ENCODE measurements at regions not wholly inside any gene's neighbourhood (a gene's known extent, or its start where the extent isn't known, plus 50 kb on each side); places are given as distances from the start of the nearest gene placed in this dataset.

- no peak for DNase-seq (ENCODE audit: low read depth)
Observed at GRCh38 chr15:58324533-58324932, 107.3 kb upstream of the LIPC start.

- DNase-seq (ENCODE audit: low read depth): no peak
Observed at GRCh38 chr15:58327958-58328357, 103.8 kb upstream of the LIPC start.

GRCh38 chr15:58329211-58329610 is 102.6 kb upstream of the LIPC start:
- no peak for DNase-seq (ENCODE audit: low read depth)

GRCh38 chr15:58329781-58330671 is 101.8 kb upstream of the LIPC start:
- DNase-seq (ENCODE audit: low read depth): no peak

GRCh38 chr15:58330741-58331559 is 100.8 kb upstream of the LIPC start:
- DNase-seq (ENCODE audit: low read depth): no peak

GRCh38 chr15:58331560-58331912 is 100.3 kb upstream of the LIPC start:
- no peak for DNase-seq (ENCODE audit: low read depth)

- peak; percentile 100 for DNase-seq (ENCODE audit: low read depth)
Observed at GRCh38 chr15:58331913-58332675, 99.7 kb upstream of the LIPC start.

- DNase-seq (ENCODE audit: low read depth): peak; percentile 8
Observed at GRCh38 chr15:58332676-58333400, 99.0 kb upstream of the LIPC start.

GRCh38 chr15:58334803-58335202 is 97.0 kb upstream of the LIPC start:
- no peak for DNase-seq (ENCODE audit: low read depth)

- DNase-seq (ENCODE audit: low read depth): no peak
Observed at GRCh38 chr15:58336161-58336560, 95.6 kb upstream of the LIPC start.

GRCh38 chr15:58340176-58340575 is 91.6 kb upstream of the LIPC start:
- DNase-seq (ENCODE audit: low read depth): peak; percentile 25

- DNase-seq (ENCODE audit: low read depth): no peak
Observed at GRCh38 chr15:58342508-58342907, 89.3 kb upstream of the LIPC start.

GRCh38 chr15:58344213-58345070 is 87.3 kb upstream of the LIPC start:
- DNase-seq (ENCODE audit: low read depth): no peak

GRCh38 chr15:58346361-58346760 is 85.4 kb upstream of the LIPC start:
- DNase-seq (ENCODE audit: low read depth): no peak

GRCh38 chr15:58348095-58348812 is 83.5 kb upstream of the LIPC start:
- no peak for DNase-seq (ENCODE audit: low read depth)

GRCh38 chr15:58352026-58352929 is 79.5 kb upstream of the LIPC start:
- no peak for DNase-seq (ENCODE audit: low read depth)

- no peak for DNase-seq (ENCODE audit: low read depth)
Observed at GRCh38 chr15:58355382-58355971, 76.3 kb upstream of the LIPC start.

GRCh38 chr15:58355973-58356372 is 75.8 kb upstream of the LIPC start:
- no peak for DNase-seq (ENCODE audit: low read depth)
